ENCODE measurements at regions not wholly inside any gene's neighbourhood (a gene's known extent, or its start where the extent isn't known, plus 50 kb on each side); places are given as distances from the start of the nearest gene placed in this dataset.

GRCh38 chr4:54556051-54556450, 101.7 kb upstream of the KIT start:
- no peak for TF ChIP-seq EZH2 (optimal IDR thresholded peaks at IDR 0.05; ENCODE audit: low read depth, low read length)
- TF ChIP-seq, protein P1, sequence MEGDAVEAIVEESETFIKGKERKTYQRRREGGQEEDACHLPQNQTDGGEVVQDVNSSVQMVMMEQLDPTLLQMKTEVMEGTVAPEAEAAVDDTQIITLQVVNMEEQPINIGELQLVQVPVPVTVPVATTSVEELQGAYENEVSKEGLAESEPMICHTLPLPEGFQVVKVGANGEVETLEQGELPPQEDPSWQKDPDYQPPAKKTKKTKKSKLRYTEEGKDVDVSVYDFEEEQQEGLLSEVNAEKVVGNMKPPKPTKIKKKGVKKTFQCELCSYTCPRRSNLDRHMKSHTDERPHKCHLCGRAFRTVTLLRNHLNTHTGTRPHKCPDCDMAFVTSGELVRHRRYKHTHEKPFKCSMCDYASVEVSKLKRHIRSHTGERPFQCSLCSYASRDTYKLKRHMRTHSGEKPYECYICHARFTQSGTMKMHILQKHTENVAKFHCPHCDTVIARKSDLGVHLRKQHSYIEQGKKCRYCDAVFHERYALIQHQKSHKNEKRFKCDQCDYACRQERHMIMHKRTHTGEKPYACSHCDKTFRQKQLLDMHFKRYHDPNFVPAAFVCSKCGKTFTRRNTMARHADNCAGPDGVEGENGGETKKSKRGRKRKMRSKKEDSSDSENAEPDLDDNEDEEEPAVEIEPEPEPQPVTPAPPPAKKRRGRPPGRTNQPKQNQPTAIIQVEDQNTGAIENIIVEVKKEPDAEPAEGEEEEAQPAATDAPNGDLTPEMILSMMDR (IDR thresholded peaks at IDR 0.05; ENCODE audit: low read length), result no peak
